Spleen (tissue), 7 donors: ENCODE measurements at regions not wholly inside any gene's neighbourhood (a gene's known extent, or its start where the extent isn't known, plus 50 kb on each side); places are given as distances from the start of the nearest gene placed in this dataset.

Experiments used
- CTCF ChIP-seq, 11 experiments: fragments of 200-600 bp in 7 of 11; fragments of 450-650 bp in 4 of 11; sonication (generic) in 4 of 11; IDR thresholded peaks in 8 of 11; conservative IDR thresholded peaks in 3 of 11; 1 replicate in 7 of 11; 2 replicates in 4 of 11; pipeline versions ENCODE4 v1.4.0 to v1.8.0; 2016 to 2021; ENCODE audit warnings: antibody characterized with exemption in 11 of 11, inconsistent platforms in 4 of 11, mild to moderate bottlenecking in 1 of 11
- POLR2A ChIP-seq, 3 donors: fragments of 450-650 bp; IDR thresholded peaks; one replicate each; pipeline ENCODE4 v1.5.1; 2017; ENCODE audit warnings: antibody characterized with exemption in 3 of 3, mild to moderate bottlenecking in 1 of 3
- donor health status: DM: no; HTN: no; CAD: no; lungs with moderate emphysema.
- donor health status: DM: no; HTN: no; CAD: no.
- donor health status: DM: no; HTN: no; CAD: no.

GRCh38 chr6:112986321-112986720, 639.2 kb downstream of the RFPL4B start:
- TF ChIP-seq POLR2A (IDR thresholded peaks at IDR 0.05) = no peak
- no peak for TF ChIP-seq CTCF (IDR thresholded peaks at IDR 0.05 in 8 of 11, conservative IDR thresholded peaks at IDR 0.05 in 3 of 11)
